RWPE1 (cell line): ENCODE measurements at regions not wholly inside any gene's neighbourhood (a gene's known extent, or its start where the extent isn't known, plus 50 kb on each side); places are given as distances from the start of the nearest gene placed in this dataset.

ENCODE experiments used
- CTCF ChIA-PET: fragments of 350-600 bp; sonication (Branson Sonifier 250); formaldehyde crosslinking; extraction: SDS; loops from one replicate; lab custom pipeline; 2021; lab: Yijun Ruan, JAX
- POLR2A ChIA-PET: fragments of 400-600 bp; formaldehyde crosslinking; extraction: SDS; loops from one replicate; lab custom pipeline; 2020; ENCODE audit warnings: antibody characterized with exemption; ENCODE audit not compliant: low non-redundant PET; lab: Yijun Ruan, JAX
- DNase-seq: peaks from one replicate; pipeline ENCODE4 v3.0.0; 2012; ENCODE audit warnings: low spot score
- H3K27ac ChIP-seq: fragments of 450-650 bp; 2 replicates; pipeline ENCODE4 v1.5.1; 2017
- CTCF ChIP-seq: fragments of 450-650 bp; conservative IDR thresholded peaks from 2 replicates; pipeline ENCODE4 v1.5.1; 2017; ENCODE audit warnings: low read depth, mild to moderate bottlenecking

- CTCF ChIA-PET, result no interaction called here
- POLR2A ChIA-PET, result interaction anchor here (0.6 to 1.2 kb wide), 2 partner anchors 74 to 187 kb away, joined by 3 read pairs; no protein-coding TSS in a partner anchor
- no peak for DNase-seq
These were observed 103.2 kb upstream of the ARMC2 start for GRCh38 chr6:108744996-108745395.

GRCh38 chr6:108745664-108746336, 102.4 kb upstream of the ARMC2 start:
- no peak for TF ChIP-seq CTCF
- no peak for DNase-seq
- ChIA-PET CTCF (interaction anchor here (1.6 kb wide), 1 partner anchor 157 kb away, joined by 3 read pairs; no protein-coding TSS in a partner anchor), POLR2A (no interaction called here)
- H3K27ac ChIP-seq, result no peak overlapping the region

More at GRCh38 chr6:108744996-108745395, 103.2 kb upstream of the ARMC2 start:
- no peak for TF ChIP-seq CTCF
- H3K27ac ChIP-seq, result no peak overlapping the region

- peak; percentile 77 for DNase-seq
- POLR2A ChIA-PET, result no interaction called here
- CTCF ChIA-PET, result interaction anchor here (0.7 to 1.6 kb wide), 2 partner anchors 8 to 158 kb away, joined by 3 read pairs; no protein-coding TSS in a partner anchor
- H3K27ac ChIP-seq, result no peak overlapping the region
- TF ChIP-seq CTCF, result no peak
These were observed 101.9 kb upstream of the ARMC2 start for GRCh38 chr6:108746366-108746765.

- H3K27ac ChIP-seq, result no peak overlapping the region
These were observed 101.2 kb upstream of the ARMC2 start for GRCh38 chr6:108746836-108747575.

GRCh38 chr6:108748055-108748454, 100.2 kb upstream of the ARMC2 start:
- ChIA-PET POLR2A (no interaction called here), CTCF (interaction anchor here (1.2 kb wide), 1 partner anchor 190 kb away, joined by 3 read pairs; no protein-coding TSS in a partner anchor)
- no peak overlapping the region for H3K27ac ChIP-seq
- DNase-seq, result peak; percentile 21
- no peak for TF ChIP-seq CTCF

More at GRCh38 chr6:108746836-108747575, 101.2 kb upstream of the ARMC2 start:
- POLR2A ChIA-PET, result no interaction called here
- no peak for TF ChIP-seq CTCF
- DNase-seq, result no peak
- CTCF ChIA-PET, result interaction anchor here (0.7 to 1.6 kb wide), 4 partner anchors 8 to 189 kb away, joined by 3 read pairs; no protein-coding TSS in a partner anchor

GRCh38 chr6:108748959-108749358, 99.3 kb upstream of the ARMC2 start:
- TF ChIP-seq CTCF, result no peak
- ChIA-PET POLR2A (no interaction called here), CTCF (interaction anchor here (0.9 kb wide), 1 partner anchor 181 kb away, joined by 3 read pairs; no protein-coding TSS in a partner anchor)
- DNase-seq, result peak; percentile 23
- no peak overlapping the region for H3K27ac ChIP-seq
